OCI-LY3 (cell line): ENCODE measurements at regions not wholly inside any gene's neighbourhood (a gene's known extent, or its start where the extent isn't known, plus 50 kb on each side); places are given as distances from the start of the nearest gene placed in this dataset.

Experiments used
- EZH2phosphoT487 ChIP-seq: fragments of 200-600 bp; shearing (Covaris generic); IDR thresholded peaks from 2 replicates; pipeline ENCODE4 v1.6.1; 2018; ENCODE audit warnings: antibody characterized with exemption, mixed run types, low read depth
- TF ChIP-seq, protein P1 (sequence below): fragments of 200-600, 300-600 bp; sonication (generic); IDR thresholded peaks from 2 replicates; pipeline ENCODE4 v1.5.1; 2014; ENCODE audit warnings: antibody characterized with exemption, low read length, low read depth

DNA sequence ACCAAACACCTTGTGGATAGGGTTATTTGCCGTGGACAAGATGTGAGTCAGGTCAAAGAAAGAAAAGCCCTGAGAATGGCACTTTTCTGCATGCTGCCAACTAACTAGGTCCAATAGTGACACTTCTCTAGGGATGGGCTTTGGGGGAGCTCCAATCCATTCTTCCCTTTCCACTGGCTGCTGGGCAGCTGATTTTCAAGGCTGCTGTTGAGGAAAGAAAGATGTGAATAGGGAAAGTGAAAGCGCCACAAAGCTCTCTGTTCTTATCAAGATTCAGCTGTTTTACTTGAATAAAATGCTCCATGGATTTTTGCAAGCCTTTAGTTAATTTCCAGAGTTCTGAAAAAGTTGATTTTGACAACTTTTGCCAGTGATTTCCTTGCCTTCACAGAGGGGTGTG, 244.2 kb upstream of the F9 start:
- TF ChIP-seq, protein P1, sequence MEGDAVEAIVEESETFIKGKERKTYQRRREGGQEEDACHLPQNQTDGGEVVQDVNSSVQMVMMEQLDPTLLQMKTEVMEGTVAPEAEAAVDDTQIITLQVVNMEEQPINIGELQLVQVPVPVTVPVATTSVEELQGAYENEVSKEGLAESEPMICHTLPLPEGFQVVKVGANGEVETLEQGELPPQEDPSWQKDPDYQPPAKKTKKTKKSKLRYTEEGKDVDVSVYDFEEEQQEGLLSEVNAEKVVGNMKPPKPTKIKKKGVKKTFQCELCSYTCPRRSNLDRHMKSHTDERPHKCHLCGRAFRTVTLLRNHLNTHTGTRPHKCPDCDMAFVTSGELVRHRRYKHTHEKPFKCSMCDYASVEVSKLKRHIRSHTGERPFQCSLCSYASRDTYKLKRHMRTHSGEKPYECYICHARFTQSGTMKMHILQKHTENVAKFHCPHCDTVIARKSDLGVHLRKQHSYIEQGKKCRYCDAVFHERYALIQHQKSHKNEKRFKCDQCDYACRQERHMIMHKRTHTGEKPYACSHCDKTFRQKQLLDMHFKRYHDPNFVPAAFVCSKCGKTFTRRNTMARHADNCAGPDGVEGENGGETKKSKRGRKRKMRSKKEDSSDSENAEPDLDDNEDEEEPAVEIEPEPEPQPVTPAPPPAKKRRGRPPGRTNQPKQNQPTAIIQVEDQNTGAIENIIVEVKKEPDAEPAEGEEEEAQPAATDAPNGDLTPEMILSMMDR: no peak
- no peak for TF ChIP-seq EZH2phosphoT487
